ENCODE measurements at regions not wholly inside any gene's neighbourhood (a gene's known extent, or its start where the extent isn't known, plus 50 kb on each side); places are given as distances from the start of the nearest gene placed in this dataset.

GRCh38 chr9:107566611-107567061 is 77.1 kb upstream of the KLF4 start:
- no peak for DNase-seq (ENCODE audit: low spot score)
- TF ChIP-seq CTCF (IDR thresholded peaks at IDR 0.05; ENCODE audit: borderline replicate concordance, control extremely low read depth, extremely low read depth, insufficient read depth, missing control alignments): no peak
- in situ Hi-C loops (cut with MboI; ENCODE audit: low sequenced_read_pairs, unreplicated experiment): no loop called here

- in situ Hi-C loops (cut with MboI; ENCODE audit: low sequenced_read_pairs, unreplicated experiment): no loop called here
- DNase-seq (ENCODE audit: low spot score): no peak
- no peak for TF ChIP-seq CTCF (IDR thresholded peaks at IDR 0.05; ENCODE audit: borderline replicate concordance, control extremely low read depth, extremely low read depth, insufficient read depth, missing control alignments)
Measured at GRCh38 chr9:107562798-107563197, 73.2 kb upstream of the KLF4 start.

- in situ Hi-C loops (cut with MboI; ENCODE audit: low sequenced_read_pairs, unreplicated experiment): no loop called here
- TF ChIP-seq CTCF (IDR thresholded peaks at IDR 0.05; ENCODE audit: borderline replicate concordance, control extremely low read depth, extremely low read depth, insufficient read depth, missing control alignments): no peak
Measured at GRCh38 chr9:107559494-107560086, 70.0 kb upstream of the KLF4 start.

GRCh38 chr9:107557236-107557990 is 67.8 kb upstream of the KLF4 start:
- in situ Hi-C loops (cut with MboI; ENCODE audit: low sequenced_read_pairs, unreplicated experiment): no loop called here
- no peak for DNase-seq (ENCODE audit: low spot score)
- TF ChIP-seq CTCF (IDR thresholded peaks at IDR 0.05; ENCODE audit: borderline replicate concordance, control extremely low read depth, extremely low read depth, insufficient read depth, missing control alignments): no peak

More at GRCh38 chr9:107559494-107560086, 70.0 kb upstream of the KLF4 start:
- DNase-seq (ENCODE audit: low spot score): no peak

GRCh38 chr9:107554636-107555035 is 65.1 kb upstream of the KLF4 start:
- in situ Hi-C loops (cut with MboI; ENCODE audit: low sequenced_read_pairs, unreplicated experiment): no loop called here
- no peak for TF ChIP-seq CTCF (IDR thresholded peaks at IDR 0.05; ENCODE audit: borderline replicate concordance, control extremely low read depth, extremely low read depth, insufficient read depth, missing control alignments)
- no peak for DNase-seq (ENCODE audit: low spot score)

GRCh38 chr9:107548298-107549142 is 59.0 kb upstream of the KLF4 start:
- in situ Hi-C loops (cut with MboI; ENCODE audit: low sequenced_read_pairs, unreplicated experiment): no loop called here
- TF ChIP-seq CTCF (IDR thresholded peaks at IDR 0.05; ENCODE audit: borderline replicate concordance, control extremely low read depth, extremely low read depth, insufficient read depth, missing control alignments): no peak
- DNase-seq (ENCODE audit: low spot score): no peak
